IPS DF 19.7 (cell line): ENCODE measurements at regions not wholly inside any gene's neighbourhood (a gene's known extent, or its start where the extent isn't known, plus 50 kb on each side); places are given as distances from the start of the nearest gene placed in this dataset.

Source experiments
- DNase-seq: peaks from one replicate; pipeline ENCODE4 v3.0.0-alpha.2; 2013; ENCODE audit warnings: low read depth, low spot score

DNA sequence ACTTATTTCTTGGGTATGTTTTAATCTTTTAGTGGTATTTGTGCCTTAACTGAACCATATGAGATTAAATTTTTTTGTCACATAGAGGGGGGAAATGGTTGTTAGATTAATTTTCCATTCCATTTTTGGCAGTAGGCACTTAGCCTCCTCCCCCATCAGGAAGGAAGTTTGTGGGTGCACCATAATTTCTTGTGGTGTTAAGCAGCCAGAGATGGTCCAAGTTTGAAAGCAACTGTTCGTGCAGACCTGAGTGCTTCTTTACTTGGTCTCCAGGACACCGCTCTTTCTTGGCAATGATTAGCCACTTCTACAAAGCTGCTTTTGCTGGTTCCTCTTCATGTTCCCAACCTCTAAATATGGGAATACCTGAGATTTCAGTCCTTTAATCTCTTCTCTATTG lies 92.7 kb upstream of the RPL34 start:
- no peak for DNase-seq

- DNase-seq = no peak
Observed at GRCh38 chr4:108520807-108521206, 99.6 kb upstream of the RPL34 start.

GRCh38 chr4:108519911-108520601 lies 100.3 kb upstream of the RPL34 start:
- DNase-seq = no peak

DNA sequence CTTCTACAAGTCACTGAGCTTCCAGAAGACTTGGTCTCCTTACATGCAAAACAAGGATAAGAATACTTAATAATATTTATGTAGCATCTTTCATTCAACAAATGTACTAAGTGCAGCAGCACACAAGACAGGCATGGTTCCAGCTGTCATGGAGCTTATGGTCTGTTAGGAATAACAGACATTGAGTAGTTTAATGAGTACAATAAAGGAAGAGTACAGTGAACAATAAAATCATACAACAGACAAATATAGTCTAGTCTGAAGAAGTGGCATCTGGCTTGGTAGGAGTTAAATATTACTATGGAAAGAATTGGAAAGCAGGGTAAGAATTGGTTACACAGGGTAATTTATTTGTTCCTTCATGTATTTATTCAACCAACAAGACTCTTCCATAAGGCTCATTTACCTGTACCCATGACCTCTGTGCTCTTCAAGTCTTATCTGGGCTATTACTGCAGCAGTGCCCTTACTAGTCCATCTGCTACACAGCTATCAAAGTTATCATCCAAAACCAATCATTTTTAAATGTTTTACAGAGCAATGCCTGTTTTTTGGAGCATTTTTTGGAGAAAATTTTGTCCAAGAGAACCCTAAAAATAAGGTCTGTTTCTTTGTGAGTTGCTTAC lies 101.1 kb upstream of the RPL34 start:
- no peak for DNase-seq

DNA sequence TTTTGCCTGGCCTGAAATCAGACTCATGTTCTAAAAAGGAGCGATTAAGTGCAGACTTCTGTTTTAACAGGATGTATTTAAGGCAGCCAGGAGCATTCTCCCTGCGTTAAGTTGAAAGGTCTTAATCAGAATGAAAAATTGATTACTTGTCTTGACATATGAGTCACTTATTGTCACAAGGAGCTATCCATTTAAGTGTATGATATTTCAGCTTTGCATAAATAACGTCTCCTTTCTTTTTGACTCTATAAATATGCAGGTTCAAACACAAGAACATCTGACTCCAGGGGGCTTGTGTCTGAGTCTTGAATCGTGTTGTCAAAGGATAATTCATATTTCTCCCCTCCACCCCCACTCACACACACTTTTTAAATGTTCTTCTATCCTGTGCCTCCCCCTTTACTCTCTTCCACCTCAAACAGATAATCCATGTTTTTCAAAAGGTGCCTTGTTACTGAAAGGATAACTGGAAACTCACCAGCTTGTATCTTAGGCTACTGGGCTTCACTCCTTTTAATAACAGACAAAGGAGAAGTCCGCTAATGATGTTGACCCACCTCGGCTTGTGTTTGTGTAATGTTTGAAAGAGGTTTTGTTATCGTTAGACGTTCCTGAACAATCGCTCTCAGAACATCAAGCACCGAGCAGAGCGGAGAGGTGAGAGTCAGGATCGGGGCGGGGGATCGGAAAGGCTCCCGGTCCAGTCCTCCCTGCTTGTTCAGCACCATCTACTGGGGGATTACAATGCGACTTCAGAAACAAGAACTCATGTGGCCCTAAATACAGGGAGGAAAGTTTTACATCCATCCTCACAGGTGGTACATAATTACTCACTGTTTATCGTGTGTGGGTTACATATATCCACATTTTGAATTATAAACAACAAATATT lies 107.5 kb upstream of the RPL34 start:
- peak; percentile 7 for DNase-seq

DNA sequence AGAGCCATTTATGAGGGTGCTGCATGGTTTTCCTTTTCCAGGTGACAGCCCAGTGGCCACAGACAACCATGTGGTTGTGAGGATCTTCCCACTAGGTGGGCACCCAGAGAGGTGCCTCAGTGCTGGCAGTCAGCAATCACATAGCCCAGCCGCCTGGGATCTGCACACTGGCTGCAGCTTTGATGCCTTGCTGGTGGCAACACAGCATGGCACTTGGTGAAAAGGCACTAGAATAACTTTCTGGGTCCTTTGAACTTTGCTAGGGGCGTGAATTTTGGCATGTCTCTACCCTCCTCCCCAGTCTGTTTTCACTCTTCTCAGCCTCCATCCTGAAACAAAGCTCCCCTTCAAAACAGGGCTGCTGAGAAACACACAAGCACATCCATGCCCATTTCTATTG lies 108.8 kb upstream of the RPL34 start:
- DNase-seq = no peak

- DNase-seq = no peak
Observed at GRCh38 chr4:108502356-108502755, 118.0 kb upstream of the RPL34 start.

GRCh38 chr4:108498925-108499324 lies 121.5 kb upstream of the RPL34 start:
- DNase-seq = no peak

- DNase-seq = no peak
Observed at GRCh38 chr4:108493596-108493931, 126.8 kb upstream of the RPL34 start.

- peak; percentile 33 for DNase-seq
Observed at GRCh38 chr4:108492816-108493595, 127.4 kb upstream of the RPL34 start.

GRCh38 chr4:108488865-108489264 lies 131.5 kb upstream of the RPL34 start:
- no peak for DNase-seq

GRCh38 chr4:108486046-108486445 lies 134.3 kb upstream of the RPL34 start:
- DNase-seq = no peak

DNA sequence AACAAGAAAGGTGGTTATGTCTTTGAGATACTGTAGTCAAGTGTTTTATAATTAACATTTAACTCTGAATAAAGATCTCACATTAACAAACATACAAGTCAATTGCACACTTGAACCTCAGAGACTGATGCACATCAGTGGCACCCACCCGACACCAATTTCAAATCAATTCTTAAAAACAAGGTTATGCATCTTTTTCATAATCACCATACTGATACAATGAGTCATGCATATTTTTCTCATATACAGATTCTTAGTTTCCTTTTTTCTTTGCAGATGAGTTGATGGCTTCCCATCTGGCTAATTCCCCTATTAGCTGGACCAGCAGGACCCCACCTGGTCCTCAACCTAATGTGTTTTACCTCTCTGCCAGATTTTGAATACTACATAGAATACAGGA lies 136.2 kb upstream of the RPL34 start:
- DNase-seq = no peak

DNA sequence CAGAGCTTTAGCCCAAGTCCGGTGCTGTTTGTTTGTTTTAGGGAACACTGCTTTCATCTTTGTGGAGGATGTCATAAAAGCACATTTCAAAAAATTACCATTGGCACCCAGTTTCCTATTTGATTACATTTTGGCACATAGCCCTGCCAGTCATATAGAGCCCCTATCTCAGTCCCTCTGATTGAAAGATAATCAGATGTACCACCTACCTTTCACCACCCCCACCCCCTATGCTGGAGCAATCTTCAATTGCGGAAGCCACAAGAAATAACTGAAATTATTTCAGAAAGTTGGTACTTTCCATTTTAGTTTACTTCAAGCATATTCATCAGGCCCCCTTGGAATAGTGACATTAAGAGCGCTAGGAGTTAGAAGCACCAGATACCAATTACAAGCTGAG lies 136.7 kb upstream of the RPL34 start:
- DNase-seq = no peak

GRCh38 chr4:108483079-108483478 lies 137.3 kb upstream of the RPL34 start:
- no peak for DNase-seq

DNA sequence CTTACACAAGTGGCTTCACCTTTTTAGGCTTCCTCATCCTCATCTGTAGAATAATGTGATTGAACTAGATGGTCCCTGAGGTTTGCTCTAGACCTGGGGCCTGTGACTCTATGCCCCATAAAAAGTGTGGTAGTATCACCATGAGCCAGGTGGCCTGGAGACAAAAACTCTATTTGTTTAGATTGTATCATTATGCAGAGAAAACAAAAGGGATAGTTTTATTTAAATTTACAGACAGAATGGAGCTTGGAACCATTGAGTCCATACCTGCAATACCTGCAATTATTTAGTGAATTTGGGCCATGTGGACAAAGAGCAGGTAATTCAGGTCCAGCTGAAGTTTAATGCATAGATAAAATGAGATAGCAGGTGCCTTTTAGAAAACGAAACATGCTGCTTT lies 139.5 kb upstream of the RPL34 start:
- no peak for DNase-seq

GRCh38 chr4:108477527-108478108 lies 142.8 kb upstream of the RPL34 start:
- no peak for DNase-seq

- no peak for DNase-seq
Observed at GRCh38 chr4:108473163-108473720, 147.1 kb upstream of the RPL34 start.

DNA sequence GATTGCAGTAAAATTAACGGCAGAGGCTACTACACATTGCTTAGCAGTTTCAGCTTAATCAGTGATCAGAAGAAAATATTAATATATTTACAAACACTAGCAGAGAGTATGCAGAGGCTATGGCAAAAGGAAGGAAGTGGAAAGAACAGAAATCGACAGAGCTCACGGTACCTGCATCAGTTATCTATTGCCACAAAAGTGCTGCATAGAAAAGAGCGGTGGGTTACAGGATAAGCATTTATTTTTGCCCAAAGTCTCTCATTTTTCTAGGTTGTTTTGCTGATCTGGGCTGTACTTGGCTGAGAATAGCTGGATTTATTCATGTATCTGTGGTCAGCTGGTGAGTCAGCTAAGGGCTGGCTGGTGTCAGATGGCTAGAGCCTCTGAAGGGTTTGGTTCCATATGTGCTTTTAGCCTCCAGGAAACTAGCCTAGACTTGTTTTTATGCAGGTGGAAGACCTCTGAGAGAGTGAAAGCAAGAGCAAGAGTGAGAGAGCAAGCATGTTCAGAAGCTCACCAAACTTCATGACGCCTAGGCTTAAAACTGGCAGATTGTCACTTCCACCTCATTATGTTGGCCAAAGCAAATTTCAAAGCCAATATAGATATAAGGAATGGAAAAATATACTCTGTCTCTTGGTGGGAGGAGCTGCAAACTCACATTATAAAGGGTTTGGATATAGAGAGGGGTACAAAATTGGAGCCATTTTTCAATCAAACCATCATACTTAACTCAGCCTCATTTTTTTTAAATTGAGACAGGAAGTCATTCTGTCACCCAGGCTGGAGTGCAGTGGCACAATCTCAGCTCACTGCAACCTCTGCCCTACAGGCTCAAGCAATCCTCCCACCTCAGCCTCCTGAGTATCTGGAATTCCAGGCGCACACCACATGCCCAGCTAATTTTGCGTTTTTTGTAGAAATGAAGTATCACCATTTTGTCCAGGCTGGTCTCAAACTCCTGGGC lies 153.2 kb upstream of the RPL34 start:
- no peak for DNase-seq

- DNase-seq = no peak
Observed at GRCh38 chr4:108465886-108466500, 154.4 kb upstream of the RPL34 start.
